A549 (cell line): ENCODE measurements at regions not wholly inside any gene's neighbourhood (a gene's known extent, or its start where the extent isn't known, plus 50 kb on each side); places are given as distances from the start of the nearest gene placed in this dataset.

Experiments used
- FOSB ChIP-seq: fragments of 250-450 bp; sonication (Bioruptor Pico); IDR thresholded peaks from 2 replicates; pipeline ENCODE4 v1.5.0; 2020; ENCODE audit warnings: mild to moderate bottlenecking, moderate library complexity
- KDM1A ChIP-seq: fragments of 200-600 bp; sonication (generic); IDR thresholded peaks from 2 replicates; pipeline ENCODE4 v1.6.1; 2016; ENCODE audit warnings: low read depth, mild to moderate bottlenecking
- MYC ChIP-seq: IDR thresholded peaks from 2 replicates; pipeline ENCODE4 v1.6.1; 2012; ENCODE audit warnings: mild to moderate bottlenecking, inconsistent platforms, low read length, improper control_type of control experiment, borderline replicate concordance
- POLR2A ChIP-seq: IDR thresholded peaks from 2 replicates; pipeline ENCODE4 v1.6.1; 2012; ENCODE audit warnings: mild to moderate bottlenecking, low read length
- TF ChIP-seq, protein P1 (sequence below): fragments of >200 bp; sonication (Bioruptor Twin); formaldehyde crosslinking; IDR thresholded peaks from 3 replicates; pipeline ENCODE4 v1.5.1; 2016
- TF ChIP-seq, protein P2 (sequence below): fragments of 200-600 bp; sonication (generic); IDR thresholded peaks from 2 replicates; pipeline ENCODE4 v1.6.1; 2016; ENCODE audit warnings: antibody characterized with exemption, mild to moderate bottlenecking, moderate library complexity

DNA sequence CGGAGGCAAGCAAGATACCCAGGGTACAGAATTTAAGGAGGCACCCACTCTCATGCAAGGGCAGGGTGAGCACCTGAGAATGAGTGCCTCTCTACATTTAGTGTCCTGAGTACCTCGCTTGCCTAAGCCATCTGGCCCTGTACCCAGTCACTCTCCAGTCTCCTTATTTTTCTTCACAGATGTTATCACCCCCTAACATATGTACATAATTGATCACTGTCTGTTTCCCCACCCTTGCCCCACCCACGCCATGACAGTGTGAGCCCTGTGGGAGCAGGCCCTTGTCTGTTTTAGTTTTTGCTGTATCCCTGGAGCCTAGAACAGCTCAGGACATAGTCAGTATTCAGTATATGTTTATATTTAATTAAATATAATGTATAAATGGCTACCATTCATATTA lies 113.6 kb downstream of the SPRY1 start:
- TF ChIP-seq KDM1A = no peak
- TF ChIP-seq, protein P1, sequence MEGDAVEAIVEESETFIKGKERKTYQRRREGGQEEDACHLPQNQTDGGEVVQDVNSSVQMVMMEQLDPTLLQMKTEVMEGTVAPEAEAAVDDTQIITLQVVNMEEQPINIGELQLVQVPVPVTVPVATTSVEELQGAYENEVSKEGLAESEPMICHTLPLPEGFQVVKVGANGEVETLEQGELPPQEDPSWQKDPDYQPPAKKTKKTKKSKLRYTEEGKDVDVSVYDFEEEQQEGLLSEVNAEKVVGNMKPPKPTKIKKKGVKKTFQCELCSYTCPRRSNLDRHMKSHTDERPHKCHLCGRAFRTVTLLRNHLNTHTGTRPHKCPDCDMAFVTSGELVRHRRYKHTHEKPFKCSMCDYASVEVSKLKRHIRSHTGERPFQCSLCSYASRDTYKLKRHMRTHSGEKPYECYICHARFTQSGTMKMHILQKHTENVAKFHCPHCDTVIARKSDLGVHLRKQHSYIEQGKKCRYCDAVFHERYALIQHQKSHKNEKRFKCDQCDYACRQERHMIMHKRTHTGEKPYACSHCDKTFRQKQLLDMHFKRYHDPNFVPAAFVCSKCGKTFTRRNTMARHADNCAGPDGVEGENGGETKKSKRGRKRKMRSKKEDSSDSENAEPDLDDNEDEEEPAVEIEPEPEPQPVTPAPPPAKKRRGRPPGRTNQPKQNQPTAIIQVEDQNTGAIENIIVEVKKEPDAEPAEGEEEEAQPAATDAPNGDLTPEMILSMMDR = no peak
- TF ChIP-seq MYC = no peak
- TF ChIP-seq, protein P2, sequence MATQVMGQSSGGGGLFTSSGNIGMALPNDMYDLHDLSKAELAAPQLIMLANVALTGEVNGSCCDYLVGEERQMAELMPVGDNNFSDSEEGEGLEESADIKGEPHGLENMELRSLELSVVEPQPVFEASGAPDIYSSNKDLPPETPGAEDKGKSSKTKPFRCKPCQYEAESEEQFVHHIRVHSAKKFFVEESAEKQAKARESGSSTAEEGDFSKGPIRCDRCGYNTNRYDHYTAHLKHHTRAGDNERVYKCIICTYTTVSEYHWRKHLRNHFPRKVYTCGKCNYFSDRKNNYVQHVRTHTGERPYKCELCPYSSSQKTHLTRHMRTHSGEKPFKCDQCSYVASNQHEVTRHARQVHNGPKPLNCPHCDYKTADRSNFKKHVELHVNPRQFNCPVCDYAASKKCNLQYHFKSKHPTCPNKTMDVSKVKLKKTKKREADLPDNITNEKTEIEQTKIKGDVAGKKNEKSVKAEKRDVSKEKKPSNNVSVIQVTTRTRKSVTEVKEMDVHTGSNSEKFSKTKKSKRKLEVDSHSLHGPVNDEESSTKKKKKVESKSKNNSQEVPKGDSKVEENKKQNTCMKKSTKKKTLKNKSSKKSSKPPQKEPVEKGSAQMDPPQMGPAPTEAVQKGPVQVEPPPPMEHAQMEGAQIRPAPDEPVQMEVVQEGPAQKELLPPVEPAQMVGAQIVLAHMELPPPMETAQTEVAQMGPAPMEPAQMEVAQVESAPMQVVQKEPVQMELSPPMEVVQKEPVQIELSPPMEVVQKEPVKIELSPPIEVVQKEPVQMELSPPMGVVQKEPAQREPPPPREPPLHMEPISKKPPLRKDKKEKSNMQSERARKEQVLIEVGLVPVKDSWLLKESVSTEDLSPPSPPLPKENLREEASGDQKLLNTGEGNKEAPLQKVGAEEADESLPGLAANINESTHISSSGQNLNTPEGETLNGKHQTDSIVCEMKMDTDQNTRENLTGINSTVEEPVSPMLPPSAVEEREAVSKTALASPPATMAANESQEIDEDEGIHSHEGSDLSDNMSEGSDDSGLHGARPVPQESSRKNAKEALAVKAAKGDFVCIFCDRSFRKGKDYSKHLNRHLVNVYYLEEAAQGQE = no peak
- TF ChIP-seq POLR2A = no peak
- no peak for TF ChIP-seq FOSB
